ENCODE measurements at regions not wholly inside any gene's neighbourhood (a gene's known extent, or its start where the extent isn't known, plus 50 kb on each side); places are given as distances from the start of the nearest gene placed in this dataset.

DNA sequence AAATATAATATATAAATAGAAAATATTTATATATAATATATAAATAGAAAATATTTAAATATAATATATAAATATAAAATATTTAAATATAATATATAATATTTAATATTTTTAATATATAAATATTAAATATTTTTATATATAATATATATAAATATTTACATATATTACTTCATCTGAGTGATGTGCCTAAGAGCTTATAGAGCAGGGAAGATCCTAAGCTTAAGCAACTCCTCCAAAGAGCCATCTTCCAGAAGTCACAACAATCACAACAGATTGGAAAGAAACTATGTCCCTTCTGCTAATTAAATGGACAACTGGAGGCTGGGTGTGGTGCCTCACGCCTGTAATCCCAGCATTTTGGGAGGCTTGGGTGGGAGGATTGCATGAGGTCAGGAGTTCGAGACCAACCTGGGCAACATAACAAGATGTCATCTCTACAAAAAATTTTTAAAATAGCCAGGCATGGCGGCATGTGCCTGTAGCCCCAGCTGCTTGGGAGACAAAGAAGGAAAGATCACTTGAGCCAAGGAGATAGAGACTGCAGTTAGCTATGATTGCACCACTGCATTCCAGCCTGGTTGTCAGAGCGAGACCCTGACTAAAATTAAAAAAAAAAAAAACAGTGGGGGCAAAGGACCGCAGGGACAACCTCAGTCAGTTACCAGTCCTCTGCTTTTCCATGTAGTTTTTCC lies 198.7 kb downstream of the SKIDA1 start:
- no peak for DNase-seq (ENCODE audit: low spot score)

DNA sequence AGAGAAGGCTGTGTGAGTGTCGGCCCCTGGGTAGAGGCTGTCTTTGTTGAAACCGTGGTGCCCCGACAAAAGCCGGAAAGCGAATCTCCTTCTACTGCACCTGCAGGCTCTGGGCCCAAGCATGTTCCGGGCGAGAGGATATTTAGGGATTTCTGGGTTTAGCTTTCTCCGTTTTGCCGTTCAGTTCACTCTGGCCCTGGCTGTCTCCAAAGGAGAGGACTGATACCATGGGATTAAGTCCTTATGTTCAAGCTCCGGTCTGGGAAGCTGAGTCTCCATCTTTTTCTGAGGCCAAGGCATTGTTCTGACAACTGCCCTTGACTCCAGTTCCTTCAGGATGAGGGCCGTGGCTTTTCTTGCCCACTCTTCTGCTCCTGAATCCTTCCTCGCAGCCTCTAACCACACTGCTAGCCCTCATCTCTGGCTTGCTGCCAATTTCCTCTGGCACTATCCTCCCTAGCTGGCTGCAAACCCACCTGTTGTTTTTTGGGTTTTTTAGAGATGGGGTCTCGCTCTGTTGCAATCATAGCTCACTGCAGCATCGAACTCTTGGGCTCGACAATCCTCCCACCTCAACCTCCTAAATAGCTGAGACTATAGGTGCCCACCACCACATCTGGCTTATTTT lies 206.8 kb downstream of the SKIDA1 start:
- DNase-seq (ENCODE audit: low spot score): no peak

DNA sequence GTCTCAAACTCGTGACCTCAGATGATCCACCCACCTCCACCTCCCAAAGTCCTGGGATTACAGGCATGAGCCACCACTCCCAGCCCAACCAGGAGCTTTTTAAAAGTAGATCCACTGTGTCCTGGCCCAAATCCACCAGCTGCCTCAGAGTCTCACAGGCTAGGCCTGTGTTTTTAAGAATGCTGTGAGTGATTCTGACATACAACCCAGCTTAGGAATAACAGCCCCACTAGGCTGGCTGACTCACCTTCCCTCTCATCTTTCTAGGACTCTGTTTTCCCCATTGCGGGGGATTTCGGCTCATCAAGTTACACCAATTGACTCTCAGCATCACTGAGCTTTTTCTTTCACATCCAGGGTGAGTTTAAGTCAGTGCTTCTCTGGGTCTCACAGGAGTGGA lies 207.6 kb downstream of the SKIDA1 start:
- no peak for DNase-seq (ENCODE audit: low spot score)

DNA sequence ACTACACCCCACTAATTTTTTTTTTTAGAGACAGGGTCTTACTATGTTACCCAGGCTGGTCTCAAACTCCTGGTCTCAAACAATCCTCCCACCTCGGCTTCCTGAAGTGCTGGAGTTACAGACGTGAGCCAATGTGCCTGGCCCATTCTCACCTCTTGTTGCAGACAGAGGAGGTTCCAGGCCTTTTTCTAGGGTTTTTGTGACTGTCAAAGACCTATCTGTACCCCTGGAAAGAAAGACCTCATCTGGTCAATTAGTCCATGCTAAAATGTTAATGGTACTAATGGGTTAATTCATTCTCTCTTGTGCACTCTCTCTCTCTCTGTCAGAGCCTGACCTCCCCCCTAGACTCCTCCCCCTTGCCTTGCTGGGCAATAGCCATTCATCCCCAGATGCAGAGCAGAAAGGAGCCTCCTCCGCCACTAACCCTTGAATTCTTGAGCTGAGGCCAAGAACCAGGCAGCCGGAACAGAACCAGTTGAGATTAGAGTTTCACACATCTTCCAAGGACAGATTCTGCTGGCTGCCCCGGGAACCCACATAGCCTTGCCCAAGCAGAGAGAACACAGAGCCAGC lies 209.7 kb downstream of the SKIDA1 start:
- no peak for DNase-seq (ENCODE audit: low spot score)

DNA sequence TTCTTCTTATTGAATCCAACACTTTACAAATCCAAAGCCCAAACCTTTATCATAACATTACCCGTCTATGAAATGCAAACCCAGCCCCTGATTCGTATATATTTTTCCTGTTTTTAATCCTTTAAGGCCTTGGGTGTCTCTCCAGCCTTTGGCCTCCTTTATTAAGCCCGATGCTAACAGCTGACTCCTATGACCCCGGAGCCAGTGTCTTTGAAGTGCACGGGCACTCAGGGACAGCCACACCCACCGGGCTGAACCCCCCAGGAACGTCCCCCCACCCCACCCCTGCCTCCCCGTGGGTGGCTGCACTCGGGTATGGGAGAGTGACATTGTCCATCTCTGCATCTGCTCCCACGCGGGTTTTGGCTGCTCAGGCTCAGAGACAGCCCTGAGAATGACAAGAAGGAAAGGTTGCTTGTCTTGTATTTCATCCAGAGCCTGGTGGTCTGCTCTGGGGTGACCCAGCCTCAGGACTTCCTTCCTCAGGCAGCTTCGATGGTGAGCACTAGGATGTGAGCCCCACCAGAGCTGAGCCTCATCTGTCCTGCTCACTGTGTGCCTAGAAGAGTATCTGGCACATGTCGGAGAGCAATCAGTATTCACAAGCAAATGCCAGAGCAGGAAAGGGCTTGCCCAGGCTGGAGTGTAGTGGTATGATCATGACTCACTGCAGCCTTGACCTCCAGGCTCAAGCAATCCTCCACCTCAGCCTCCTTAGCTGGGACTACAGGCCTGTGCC lies 210.4 kb downstream of the SKIDA1 start:
- DNase-seq (ENCODE audit: low spot score): no peak

DNA sequence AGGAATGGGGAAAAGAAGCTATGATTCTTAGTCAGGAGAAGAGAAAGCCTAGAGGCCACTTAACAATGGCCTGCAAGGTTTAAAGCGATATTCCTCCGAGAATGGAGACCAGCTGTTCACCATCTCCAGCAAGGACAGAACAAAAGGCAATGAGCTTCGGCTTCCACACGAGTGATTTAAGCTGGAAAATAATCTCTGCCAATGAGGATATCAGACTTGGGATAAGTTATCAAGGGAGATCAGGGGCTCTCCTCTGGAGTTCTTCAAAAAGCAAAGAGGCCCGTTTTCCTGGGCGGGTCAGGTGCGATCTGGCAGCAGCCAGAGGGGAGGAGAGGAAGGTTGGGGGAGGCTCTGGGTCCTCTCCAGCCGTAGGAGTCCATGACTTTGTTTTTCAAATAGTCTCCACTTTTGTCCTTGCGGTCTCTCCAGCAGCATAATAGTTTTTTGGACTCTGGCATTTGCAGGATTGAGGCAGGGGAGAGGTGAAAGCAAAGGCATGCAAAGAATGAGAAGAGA lies 211.3 kb downstream of the SKIDA1 start:
- no peak for DNase-seq (ENCODE audit: low spot score)

DNA sequence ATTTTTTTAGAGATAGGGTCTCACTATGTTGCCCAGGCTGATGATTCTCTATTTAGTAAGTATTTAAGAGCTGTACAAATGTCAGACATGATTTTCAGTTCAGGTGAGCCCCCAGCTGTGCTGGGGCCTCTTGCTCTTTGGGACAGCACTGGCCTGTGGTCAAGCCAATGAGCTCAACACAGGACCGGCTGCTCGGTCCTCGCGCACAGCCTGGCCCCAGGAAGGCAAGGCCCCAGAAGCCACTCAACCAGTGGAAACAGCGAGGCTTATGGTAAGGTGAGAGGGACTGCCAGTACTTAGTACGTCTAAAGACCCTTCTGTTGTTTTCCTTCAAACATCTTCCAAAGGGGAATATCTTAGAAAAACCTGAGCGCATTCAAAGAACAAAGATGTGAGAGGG lies 211.8 kb downstream of the SKIDA1 start:
- DNase-seq (ENCODE audit: low spot score): no peak

DNA sequence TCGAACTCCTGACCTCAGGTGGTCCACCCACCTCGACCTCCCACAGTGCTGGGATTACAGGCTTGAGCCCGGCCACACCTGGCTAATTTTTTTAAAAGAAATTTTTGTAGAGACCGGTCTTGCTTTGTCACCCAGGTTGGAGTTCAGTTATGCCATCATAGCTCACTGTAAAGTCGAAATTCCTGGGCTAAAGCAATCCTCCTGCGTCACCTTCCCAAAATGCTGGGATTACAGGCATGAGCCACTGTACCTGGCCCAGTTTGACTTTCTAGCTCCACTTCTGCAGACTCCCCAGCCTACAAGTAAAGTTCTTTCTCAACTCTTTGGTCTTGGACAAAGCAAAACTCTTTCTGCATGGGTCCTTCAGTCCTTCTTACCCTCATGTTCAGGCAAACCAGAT lies 214.1 kb downstream of the SKIDA1 start:
- DNase-seq (ENCODE audit: low spot score): no peak

DNA sequence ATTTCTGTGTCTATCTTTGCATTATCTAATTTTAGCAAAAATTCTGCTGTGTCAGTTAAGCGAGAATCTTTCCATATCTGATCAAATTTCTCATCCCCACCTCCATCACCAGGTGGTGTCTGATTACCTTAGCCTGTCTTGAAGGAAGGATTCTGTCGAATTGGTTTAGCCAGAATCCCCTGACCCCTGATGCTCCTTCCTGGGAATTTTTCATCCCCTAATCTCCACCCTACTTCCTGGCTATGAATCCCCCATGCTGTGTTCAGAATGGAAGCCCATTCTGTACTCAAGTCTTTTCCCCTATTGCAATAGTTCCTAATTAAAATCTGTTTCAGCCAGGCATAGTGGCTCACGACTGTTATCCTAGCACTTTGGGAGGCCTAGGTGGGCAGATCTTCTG lies 216.1 kb downstream of the SKIDA1 start:
- no peak for DNase-seq (ENCODE audit: low spot score)

DNA sequence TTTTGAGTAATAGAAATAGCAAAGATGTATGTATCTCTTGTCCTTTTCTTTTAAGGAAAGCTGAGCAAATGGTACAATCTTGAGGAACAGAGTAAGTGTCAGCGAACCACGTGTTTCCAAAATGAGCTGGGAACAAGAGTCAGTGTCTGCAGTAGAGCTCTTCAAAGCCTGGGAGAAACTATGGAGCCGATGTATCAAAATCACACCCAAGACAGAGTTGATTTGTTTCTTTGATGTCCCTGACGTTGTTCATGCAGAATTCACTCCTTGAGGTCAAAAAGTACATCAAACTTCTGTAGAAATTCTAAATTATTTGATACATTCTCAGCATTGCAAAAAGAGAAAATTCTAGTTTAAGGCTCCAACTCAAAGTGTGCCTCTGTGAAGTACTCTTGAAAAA lies 216.5 kb downstream of the SKIDA1 start:
- DNase-seq (ENCODE audit: low spot score): no peak

DNA sequence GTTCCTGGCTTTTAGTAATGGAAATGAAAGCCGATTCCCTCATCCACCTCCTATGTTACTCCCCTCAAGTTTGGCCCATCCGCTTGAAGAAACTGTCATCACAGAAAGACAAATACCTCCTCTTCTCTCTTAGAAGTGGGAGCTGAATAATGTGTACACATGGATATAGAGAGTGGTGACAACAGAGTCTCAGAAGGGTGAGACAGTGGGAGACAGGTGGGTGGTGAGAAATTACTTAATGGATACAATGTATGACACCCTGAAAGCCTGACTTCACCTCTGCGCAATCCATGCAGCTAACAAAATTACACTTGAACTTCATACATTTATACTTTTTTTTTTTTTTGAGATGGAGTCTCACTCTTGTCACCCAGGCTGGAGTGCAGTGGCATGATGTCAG lies 217.5 kb downstream of the SKIDA1 start:
- DNase-seq (ENCODE audit: low spot score): no peak

DNA sequence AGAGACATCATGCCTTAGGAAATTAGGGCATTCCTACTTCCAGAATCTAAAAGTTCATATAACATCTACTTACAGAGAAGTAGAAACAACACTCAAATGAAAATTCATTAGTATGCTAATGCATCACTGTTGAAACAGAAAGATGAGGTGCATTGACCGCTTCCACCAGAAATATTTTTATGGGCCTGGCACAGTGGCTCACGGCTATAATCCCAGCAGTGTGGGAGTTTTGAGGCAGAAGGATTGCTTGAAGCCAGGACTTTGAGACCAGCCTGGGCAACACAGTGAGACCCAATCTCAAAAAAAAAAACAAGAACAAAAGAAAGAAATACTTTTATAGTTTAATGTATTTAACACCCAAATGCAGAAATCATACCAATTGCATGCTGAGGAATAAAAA lies 220.9 kb downstream of the SKIDA1 start:
- DNase-seq (ENCODE audit: low spot score): no peak

GRCh38 chr10:21304198-21304597 lies 221.3 kb downstream of the SKIDA1 start:
- DNase-seq (ENCODE audit: low spot score): no peak

- DNase-seq (ENCODE audit: low spot score): no peak
Measured at GRCh38 chr10:21300551-21300950, 224.9 kb downstream of the SKIDA1 start.

GRCh38 chr10:21299330-21299729 lies 226.2 kb downstream of the SKIDA1 start:
- DNase-seq (ENCODE audit: low spot score): no peak

- DNase-seq (ENCODE audit: low spot score): no peak
Measured at GRCh38 chr10:21298701-21299100, 226.8 kb downstream of the SKIDA1 start.

DNA sequence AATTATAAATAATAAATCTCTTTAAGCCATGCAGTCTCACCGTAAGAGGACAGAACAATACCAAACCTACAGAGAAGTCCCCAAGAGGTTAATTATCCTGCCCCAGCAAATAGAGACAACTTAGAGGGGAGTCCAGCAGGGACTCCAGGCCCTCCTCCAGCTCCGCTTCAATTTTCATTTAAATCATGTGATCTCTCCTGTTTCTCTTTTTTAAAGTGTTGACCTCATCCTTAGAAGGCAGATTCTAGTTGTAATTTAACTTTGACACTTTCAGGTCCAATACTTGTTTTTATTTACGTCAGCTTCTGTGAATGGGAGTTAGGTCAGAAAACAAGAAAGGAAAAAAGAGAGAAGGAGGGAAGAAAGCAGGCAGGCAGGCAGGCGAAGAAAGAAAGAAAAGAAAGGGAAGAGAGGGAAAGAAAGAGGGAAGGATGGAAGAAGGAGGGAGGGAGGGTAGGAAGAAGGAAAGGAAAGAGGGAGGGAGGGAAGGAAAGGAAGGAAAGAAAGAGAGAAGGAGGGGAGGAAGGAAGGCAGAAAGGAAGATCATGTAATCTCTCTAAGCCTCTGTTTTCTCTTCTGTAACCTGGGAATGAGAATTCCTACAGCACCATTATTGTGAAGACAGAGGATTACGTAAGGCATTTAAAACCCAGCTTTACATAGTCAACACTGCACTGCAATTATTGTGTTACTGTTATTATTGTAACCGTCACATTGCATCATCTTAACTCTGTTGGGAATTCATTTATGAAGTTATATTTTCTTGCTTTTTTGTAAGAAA lies 227.7 kb downstream of the SKIDA1 start:
- no peak for DNase-seq (ENCODE audit: low spot score)

DNA sequence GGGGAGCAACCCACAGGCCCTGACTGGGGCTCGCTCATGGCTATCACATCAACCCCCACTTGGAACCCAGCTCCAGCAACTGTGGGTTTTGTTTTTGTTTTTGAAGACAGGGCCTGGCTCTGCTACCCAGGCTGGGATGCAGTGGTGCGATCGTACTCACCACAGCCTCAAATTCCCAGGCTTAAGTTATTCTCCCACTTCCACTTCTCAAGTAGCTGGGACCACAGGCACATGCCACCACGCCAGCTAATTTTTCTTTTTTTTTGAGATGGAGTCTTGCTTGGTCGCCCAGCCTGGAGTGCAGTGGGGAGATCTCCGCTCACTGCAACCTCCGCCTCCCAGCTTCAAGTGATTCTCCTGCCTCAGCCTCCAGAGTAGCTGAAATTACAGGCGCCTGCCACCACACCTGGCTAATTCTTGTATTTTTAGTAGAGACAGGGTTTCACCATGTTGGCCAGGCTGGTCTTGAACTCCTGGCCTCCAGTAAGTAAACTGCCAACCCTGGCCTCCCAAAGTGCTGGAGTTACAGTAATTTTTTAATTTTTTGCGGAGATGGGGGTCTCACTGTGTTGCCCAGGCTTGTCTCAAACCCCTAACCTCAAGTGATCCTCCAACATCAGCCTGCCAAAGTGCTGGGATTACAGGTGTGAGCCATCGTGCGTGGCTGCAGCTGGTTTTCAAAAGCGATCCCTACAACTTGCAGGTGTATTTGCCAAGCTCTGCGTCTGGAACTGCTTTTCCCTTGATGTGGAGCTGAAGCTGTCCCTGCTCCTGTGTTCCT lies 228.7 kb downstream of the SKIDA1 start:
- no peak for DNase-seq (ENCODE audit: low spot score)

DNA sequence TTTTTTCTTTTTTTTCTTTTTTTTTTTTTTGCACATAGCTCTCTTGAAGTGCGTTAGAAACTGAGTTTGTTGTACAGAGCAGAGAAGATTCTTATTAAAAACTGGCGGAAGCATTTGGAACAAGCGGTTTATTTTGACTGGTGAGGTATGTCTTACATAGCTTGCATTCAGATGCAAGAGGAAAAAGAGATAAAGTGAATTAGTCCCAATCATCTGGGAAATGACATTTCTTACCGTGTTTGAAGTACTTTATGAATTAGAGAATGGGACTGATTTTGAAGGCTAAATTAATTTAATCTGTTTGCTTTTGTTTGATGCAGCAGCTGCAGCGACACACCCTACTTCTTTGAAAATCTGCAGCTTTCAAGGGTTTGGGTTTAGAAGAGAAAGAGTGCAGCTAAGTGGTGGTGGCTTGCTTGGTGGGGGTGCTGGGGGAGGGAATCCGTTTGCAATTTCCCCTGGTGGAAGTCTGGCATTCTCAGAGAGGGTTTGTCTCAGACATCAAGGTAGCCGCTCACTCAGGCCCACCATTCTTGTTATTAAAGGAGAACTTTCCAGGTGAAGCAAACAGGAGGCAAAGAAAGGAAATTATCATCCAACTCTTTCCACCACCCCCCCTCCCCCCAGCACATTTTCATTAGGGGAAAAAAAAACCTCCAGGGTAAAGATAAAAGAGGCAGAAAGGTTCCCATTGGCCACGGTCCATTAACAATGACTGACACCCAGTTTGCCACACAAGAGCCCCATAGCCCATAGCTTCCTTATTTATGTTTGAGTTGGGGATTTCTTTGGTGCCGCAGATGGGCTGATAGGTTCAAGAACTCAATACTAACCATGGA lies 231.7 kb downstream of the SKIDA1 start:
- no peak for DNase-seq (ENCODE audit: low spot score)

Data from RKO (cell line).